Left ventricle myocardium inferior (tissue), 1 donor: ENCODE measurements at regions not wholly inside any gene's neighbourhood (a gene's known extent, or its start where the extent isn't known, plus 50 kb on each side); places are given as distances from the start of the nearest gene placed in this dataset.

Experiments
- DNase-seq: peaks from one replicate; pipeline ENCODE4 v3.0.0-alpha.2; 2020
- H3K27ac ChIP-seq: fragments of 200-600 bp; replicated peaks from 2 replicates; pipeline ENCODE4 v1.8.0; 2021
- H3K27me3 ChIP-seq: fragments of 200-600 bp; 2 replicates; pipeline ENCODE4 v1.8.0; 2021; ENCODE audit warnings: low read depth
- H3K36me3 ChIP-seq: fragments of 200-600 bp; 2 replicates; pipeline ENCODE4 v1.8.0; 2021
- H3K4me1 ChIP-seq: fragments of 200-600 bp; 2 replicates; pipeline ENCODE4 v1.8.0; 2021
- H3K4me3 ChIP-seq: fragments of 200-600 bp; 2 replicates; pipeline ENCODE4 v1.8.0; 2021; ENCODE audit warnings: mild to moderate bottlenecking, moderate library complexity
- H3K9me3 ChIP-seq: fragments of 200-600 bp; replicated peaks from 2 replicates; pipeline ENCODE4 v1.8.0; 2021
- CTCF ChIP-seq: fragments of 200-600 bp; IDR thresholded peaks from 2 replicates; pipeline ENCODE4 v1.8.0; 2021; ENCODE audit warnings: antibody characterized with exemption, mild to moderate bottlenecking, borderline replicate concordance
- intact Hi-C: fragments of 100-400 bp; cut with micrococcal nuclease; formaldehyde crosslinking; loops from one replicate; pipeline ENCODE4 v1.11.0; 2022
- donor health status: DM: no; HTN: yes; CAD: no; lungs with severe emphysema.

GRCh38 chr5:20469792-20470191 is 481.8 kb upstream of the CDH18 start:
- Histone ChIP-seq H3K27ac (no peak overlapping the region), H3K9me3 (no peaks in the 10 kb centered on the region), H3K4me3 (no peak overlapping the region), H3K4me1 (no peaks in the 10 kb centered on the region), H3K27me3 (no peaks in the 10 kb centered on the region), H3K36me3 (no peaks in the 10 kb centered on the region)
- DNase-seq = no peak
- intact Hi-C loops = no loop called here
- no peak for TF ChIP-seq CTCF

GRCh38 chr5:20469390-20469789 is 481.4 kb upstream of the CDH18 start:
- Histone ChIP-seq H3K36me3 (no peaks in the 10 kb centered on the region), H3K27me3 (no peaks in the 10 kb centered on the region), H3K4me1 (no peaks in the 10 kb centered on the region), H3K4me3 (no peak overlapping the region), H3K27ac (no peak overlapping the region), H3K9me3 (no peaks in the 10 kb centered on the region)
- no peak for DNase-seq
- intact Hi-C loops = no loop called here
- no peak for TF ChIP-seq CTCF

- no peaks in the 10 kb centered on the region for H3K9me3 ChIP-seq
- no peak overlapping the region for H3K4me3 ChIP-seq
- no peaks in the 10 kb centered on the region for H3K27me3 ChIP-seq
- no peaks in the 10 kb centered on the region for H3K4me1 ChIP-seq
- intact Hi-C loops = no loop called here
- TF ChIP-seq CTCF = no peak
- no peak for DNase-seq
- H3K36me3 ChIP-seq = no peaks in the 10 kb centered on the region
- H3K27ac ChIP-seq = no peak overlapping the region
Observed at GRCh38 chr5:20466512-20466911, 478.5 kb upstream of the CDH18 start.

- peaks cover 4% of the 10 kb centered on the region for H3K9me3 ChIP-seq
- TF ChIP-seq CTCF = no peak
- H3K27me3 ChIP-seq = no peaks in the 10 kb centered on the region
- no peak overlapping the region for H3K4me3 ChIP-seq
- H3K27ac ChIP-seq = no peak overlapping the region
- no peak for DNase-seq
- H3K36me3 ChIP-seq = no peaks in the 10 kb centered on the region
- H3K4me1 ChIP-seq = no peaks in the 10 kb centered on the region
- intact Hi-C loops = no loop called here
Observed at GRCh38 chr5:20463206-20463605, 475.2 kb upstream of the CDH18 start.

- Histone ChIP-seq H3K4me3 (no peak overlapping the region), H3K4me1 (no peaks in the 10 kb centered on the region), H3K36me3 (no peaks in the 10 kb centered on the region), H3K27me3 (no peaks in the 10 kb centered on the region), H3K9me3 (peaks cover 5% of the 10 kb centered on the region), H3K27ac (no peak overlapping the region)
- intact Hi-C loops = no loop called here
- no peak for DNase-seq
- no peak for TF ChIP-seq CTCF
Observed at GRCh38 chr5:20446121-20446520, 458.1 kb upstream of the CDH18 start.

GRCh38 chr5:20445326-20445860 is 457.4 kb upstream of the CDH18 start:
- H3K9me3 ChIP-seq = peaks cover 5% of the 10 kb centered on the region
- H3K27me3 ChIP-seq = no peaks in the 10 kb centered on the region
- H3K4me3 ChIP-seq = no peak overlapping the region
- no peaks in the 10 kb centered on the region for H3K4me1 ChIP-seq
- intact Hi-C loops = no loop called here
- no peak for TF ChIP-seq CTCF
- no peak for DNase-seq
- no peaks in the 10 kb centered on the region for H3K36me3 ChIP-seq
- H3K27ac ChIP-seq = no peak overlapping the region
